Esophagus muscularis mucosa (tissue), 4 donors: ENCODE measurements at regions not wholly inside any gene's neighbourhood (a gene's known extent, or its start where the extent isn't known, plus 50 kb on each side); places are given as distances from the start of the nearest gene placed in this dataset.

Experiments used
- DNase-seq: peaks from one replicate; pipeline ENCODE4 v3.0.0-alpha.2; 2017; ENCODE audit errors: extremely low spot score
- H3K27ac ChIP-seq, 4 donors: fragments of 200-600 bp; sonication (generic); replicated peaks in 1 of 4; 1 replicate in 3 of 4; 2 replicates in 1 of 4; pipeline ENCODE4 v1.5.1; 2016 to 2019; ENCODE audit warnings: mild to moderate bottlenecking in 1 of 4
- H3K27me3 ChIP-seq, 4 donors: fragments of 200-600 bp; sonication (generic); one replicate each; pipeline versions ENCODE4 v1.5.1 to v1.6.0; 2016 to 2019
- H3K36me3 ChIP-seq, 4 donors: fragments of 200-600 bp; sonication (generic); one replicate each; pipeline ENCODE4 v1.5.1; 2016 to 2019
- H3K4me1 ChIP-seq, 4 donors: fragments of 200-600 bp; sonication (generic); one replicate each; pipeline ENCODE4 v1.5.1; 2016 to 2019
- H3K4me3 ChIP-seq, 4 donors: fragments of 200-600 bp; sonication (generic); 1 replicate in 2 of 4; 2 replicates in 2 of 4; pipeline ENCODE4 v1.5.1; 2016 to 2019; ENCODE audit warnings: mild to moderate bottlenecking in 4 of 4, moderate library complexity in 1 of 4
- H3K9me3 ChIP-seq, 4 donors: fragments of 200-600 bp; sonication (generic); 1 replicate in 3 of 4; 2 replicates in 1 of 4; pipeline ENCODE4 v1.5.1; 2016 to 2019
- CTCF ChIP-seq, 3 experiments: fragments of 200-600 bp in 2 of 3; fragments of 450-650 bp in 1 of 3; sonication (generic) in 2 of 3; IDR thresholded peaks; one replicate each; pipeline ENCODE4 v1.5.1; 2017 to 2019; ENCODE audit warnings: antibody characterized with exemption in 3 of 3, mild to moderate bottlenecking in 2 of 3, moderate library complexity in 1 of 3
- EP300 ChIP-seq: sonication (generic); formaldehyde crosslinking; IDR thresholded peaks from one replicate; pipeline ENCODE4 v1.6.1; 2017; ENCODE audit warnings: antibody characterized with exemption
- POLR2A ChIP-seq: fragments of 450-650 bp; IDR thresholded peaks from one replicate; pipeline ENCODE4 v1.6.1; 2017; ENCODE audit warnings: antibody characterized with exemption, moderate library complexity, mild to moderate bottlenecking, low read depth
- POLR2AphosphoS5 ChIP-seq, 2 donors: sonication (generic); formaldehyde crosslinking; IDR thresholded peaks; one replicate each; pipeline ENCODE4 v1.6.1; 2017; ENCODE audit warnings: antibody characterized with exemption in 2 of 2
- WGBS: methylation state at CpG from one replicate; pipeline ENCODE4 v1.1.5; 2018; 5-methylcytosine and 5-hydroxymethylcytosine counted together
- intact Hi-C: fragments of 100-400 bp; cut with DNase I; formaldehyde crosslinking; loops from one replicate; pipeline ENCODE4 v1.15.1; 2023

DNA sequence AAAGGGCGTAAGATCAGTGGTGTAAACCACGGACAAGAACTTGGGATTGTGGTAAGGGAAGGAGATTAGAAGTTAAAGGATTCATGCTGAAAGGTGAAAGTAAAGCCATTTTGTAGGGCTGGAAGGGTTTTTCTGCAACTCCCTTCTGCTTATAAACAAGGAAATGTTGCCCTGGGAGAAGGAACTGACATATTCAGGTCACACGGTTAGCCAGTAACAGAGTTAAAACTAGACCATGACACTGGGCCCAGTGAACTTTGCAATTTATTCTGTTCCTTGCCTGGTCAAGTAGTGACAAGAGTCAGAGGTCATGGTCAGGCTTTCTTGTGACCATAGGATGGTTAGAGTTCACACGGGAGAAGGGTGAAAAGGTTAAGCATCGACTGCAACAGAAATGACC lies 323.3 kb downstream of the DMRT2 start:
- H3K36me3 ChIP-seq = no peaks in the 10 kb centered on the region
- TF ChIP-seq CTCF (IDR thresholded peaks at IDR 0.05) (no peak), EP300 (no peak), POLR2AphosphoS5 (IDR thresholded peaks at IDR 0.05) (no peak), POLR2A (no peak)
- no peak for DNase-seq
- WGBS = 65% methylated on average over 5 of the region's 5 CpGs
- H3K9me3 ChIP-seq = no peaks in the 10 kb centered on the region
- intact Hi-C loops = no loop called here
- H3K4me3 ChIP-seq = no peak overlapping the region
- H3K4me1 ChIP-seq = no peaks in the 10 kb centered on the region
- H3K27ac ChIP-seq = no peak overlapping the region
- H3K27me3 ChIP-seq = no peaks in the 10 kb centered on the region

DNA sequence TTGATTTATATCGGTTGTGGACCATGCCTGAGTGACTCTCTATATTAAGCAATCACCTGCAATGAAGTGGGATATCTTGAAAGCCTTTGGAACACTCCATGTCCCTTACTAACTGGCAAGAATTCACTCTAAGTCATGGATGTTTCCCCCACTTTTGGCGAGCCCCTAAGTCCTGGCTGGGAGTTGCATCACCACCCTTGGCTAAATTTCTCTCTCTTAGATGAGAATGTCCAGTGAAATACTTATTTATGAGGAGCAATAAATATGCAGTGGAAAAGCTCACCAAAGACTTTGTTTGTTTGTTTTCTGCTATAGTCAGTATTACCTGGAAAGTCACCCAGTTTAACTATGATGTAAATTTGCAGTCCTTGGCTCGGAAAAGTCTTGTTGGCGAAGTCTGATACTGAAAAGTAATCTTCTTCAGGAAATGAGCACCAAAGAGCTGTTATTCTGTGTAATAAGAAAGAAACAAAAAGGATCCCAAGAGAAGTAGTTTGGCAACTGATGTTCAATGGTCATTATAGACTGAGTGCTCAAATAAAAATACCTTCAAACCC lies 333.8 kb downstream of the DMRT2 start:
- no peak for DNase-seq
- H3K36me3 ChIP-seq = no peaks in the 10 kb centered on the region
- H3K9me3 ChIP-seq = no peaks in the 10 kb centered on the region
- H3K27ac ChIP-seq = no peak overlapping the region
- WGBS = 70% methylated on average over 4 of the region's 4 CpGs
- no peaks in the 10 kb centered on the region for H3K4me1 ChIP-seq
- no peak overlapping the region for H3K4me3 ChIP-seq
- no peaks in the 10 kb centered on the region for H3K27me3 ChIP-seq
- intact Hi-C loops = loop anchor here (10.0 kb wide), 1 partner anchor 59 kb away; no protein-coding TSS in a partner anchor
- TF ChIP-seq POLR2AphosphoS5 (IDR thresholded peaks at IDR 0.05) (no peak), CTCF (IDR thresholded peaks at IDR 0.05) (no peak), POLR2A (no peak), EP300 (no peak)

GRCh38 chr9:1384816-1385215 lies 334.7 kb downstream of the DMRT2 start:
- H3K9me3 ChIP-seq = no peaks in the 10 kb centered on the region
- H3K36me3 ChIP-seq = no peaks in the 10 kb centered on the region
- no peak for DNase-seq
- 62% methylated on average over 2 of the region's 2 CpGs for WGBS
- no peaks in the 10 kb centered on the region for H3K4me1 ChIP-seq
- intact Hi-C loops = loop anchor here (10.0 kb wide), 1 partner anchor 60 kb away; no protein-coding TSS in a partner anchor
- no peak for TF ChIP-seq CTCF (IDR thresholded peaks at IDR 0.05)
- TF ChIP-seq POLR2AphosphoS5 (IDR thresholded peaks at IDR 0.05) = no peak
- no peak for TF ChIP-seq EP300
- no peak for TF ChIP-seq POLR2A
- H3K4me3 ChIP-seq = no peak overlapping the region
- H3K27me3 ChIP-seq = no peaks in the 10 kb centered on the region
- no peak overlapping the region for H3K27ac ChIP-seq

DNA sequence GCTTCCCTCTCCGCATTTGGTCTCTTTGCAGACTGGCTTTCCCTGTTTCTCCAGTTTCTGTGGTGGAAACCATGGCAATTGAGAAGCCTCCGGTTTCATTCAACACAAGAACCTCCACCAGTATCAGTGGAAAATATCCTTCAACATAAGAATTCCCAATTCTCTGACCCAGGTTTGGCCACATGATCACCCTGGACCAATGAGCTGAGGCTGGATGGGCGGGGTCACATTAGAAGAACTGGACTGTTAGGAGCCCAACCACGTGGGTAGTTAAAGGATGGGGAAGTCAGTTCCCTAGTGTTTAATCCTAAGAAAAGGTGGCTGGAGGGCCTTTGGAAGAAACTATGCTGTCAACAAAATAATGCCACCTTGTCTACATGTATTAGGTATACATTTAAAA lies 336.3 kb downstream of the DMRT2 start:
- TF ChIP-seq CTCF (IDR thresholded peaks at IDR 0.05) = no peak
- TF ChIP-seq POLR2A = no peak
- no peak for TF ChIP-seq POLR2AphosphoS5 (IDR thresholded peaks at IDR 0.05)
- TF ChIP-seq EP300 = no peak
- intact Hi-C loops = loop anchor here (10.0 kb wide), 1 partner anchor 62 kb away; no protein-coding TSS in a partner anchor
- Histone ChIP-seq H3K9me3 (no peaks in the 10 kb centered on the region), H3K27me3 (no peaks in the 10 kb centered on the region), H3K4me3 (no peak overlapping the region), H3K36me3 (no peaks in the 10 kb centered on the region), H3K27ac (no peak overlapping the region), H3K4me1 (no peaks in the 10 kb centered on the region)
- no peak for DNase-seq
- WGBS = 70% methylated on average over 4 of the region's 4 CpGs

GRCh38 chr9:1388216-1388615 lies 338.1 kb downstream of the DMRT2 start:
- H3K27ac ChIP-seq = no peak overlapping the region
- H3K27me3 ChIP-seq = peaks cover 0 to 3% (median 0%) of the 10 kb centered on the region in 4 donors
- TF ChIP-seq POLR2AphosphoS5 (IDR thresholded peaks at IDR 0.05) (no peak), POLR2A (no peak), CTCF (IDR thresholded peaks at IDR 0.05) (no peak), EP300 (no peak)
- 51% methylated on average over 4 of the region's 4 CpGs for WGBS
- DNase-seq = no peak
- intact Hi-C loops = loop anchor here (10.0 kb wide), 1 partner anchor 63 kb away; no protein-coding TSS in a partner anchor
- H3K36me3 ChIP-seq = no peaks in the 10 kb centered on the region
- H3K4me3 ChIP-seq = no peak overlapping the region
- no peaks in the 10 kb centered on the region for H3K4me1 ChIP-seq
- no peaks in the 10 kb centered on the region for H3K9me3 ChIP-seq
